ENCODE measurements at regions not wholly inside any gene's neighbourhood (a gene's known extent, or its start where the extent isn't known, plus 50 kb on each side); places are given as distances from the start of the nearest gene placed in this dataset.
"Not testable (repeated sequence)": the region's sequence is repeated elsewhere in the genome, so short reads cannot be mapped to it uniquely, and the experiment has no call there.

GRCh38 chr12:17076811-17077210, 470.8 kb upstream of the LMO3 start:
- no peak for DNase-seq

- DNase-seq: no peak
Observed at GRCh38 chr12:17076028-17076744, 470.2 kb upstream of the LMO3 start.

DNA sequence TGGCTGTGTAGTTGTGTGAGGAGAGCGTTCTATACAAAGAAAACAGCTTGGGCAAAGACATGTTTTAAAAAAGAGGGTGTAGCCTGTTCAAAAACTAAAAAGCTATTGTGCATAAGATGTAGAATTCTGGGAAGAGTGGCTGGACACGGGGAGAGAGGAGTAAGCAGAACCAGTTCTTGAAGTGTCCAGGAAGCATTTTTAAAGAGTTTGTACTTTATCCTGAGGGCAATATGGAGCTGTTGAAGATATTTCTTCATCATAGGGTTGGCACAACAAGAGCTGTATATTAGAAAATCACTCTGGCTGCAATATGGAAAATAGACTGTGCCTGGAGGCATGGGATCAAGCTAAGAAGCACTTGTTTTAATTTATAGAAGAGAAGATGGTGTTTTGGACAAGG, 458.9 kb upstream of the LMO3 start:
- no peak for DNase-seq

DNA sequence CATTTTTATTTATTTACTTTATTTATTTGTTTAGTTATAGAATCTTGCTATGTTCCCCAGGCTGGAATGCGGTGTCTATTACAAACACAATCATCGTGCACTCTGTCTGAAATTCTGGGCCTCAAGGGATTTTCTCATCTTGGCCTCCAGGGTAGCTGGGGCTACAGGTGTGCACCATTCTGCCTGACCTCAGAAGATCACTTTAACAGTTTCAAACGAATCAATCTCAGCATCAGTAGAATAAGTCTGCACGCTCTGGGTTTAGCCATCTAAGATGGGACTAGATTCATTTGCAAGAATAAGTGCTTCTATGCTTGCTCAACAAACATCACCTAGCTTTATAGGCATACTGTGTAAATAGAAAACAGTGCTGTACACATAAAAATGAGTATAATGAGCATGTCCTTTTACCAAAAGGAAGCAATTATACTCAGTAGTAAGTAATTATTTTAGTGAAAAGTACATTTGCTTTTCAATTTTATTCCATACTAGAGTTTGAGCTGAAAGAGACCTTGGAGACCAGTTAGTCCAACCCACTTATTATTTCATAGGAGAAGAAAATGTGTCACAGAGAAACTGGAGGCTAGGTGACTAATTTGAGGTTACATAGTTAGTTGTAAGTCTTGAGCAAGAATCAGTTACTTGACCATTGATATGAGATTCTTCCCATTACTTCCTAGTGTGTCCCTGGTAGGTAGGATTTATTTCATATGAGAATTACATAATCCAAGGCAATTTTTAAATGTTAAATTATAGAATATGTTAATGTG, 456.5 kb upstream of the LMO3 start:
- DNase-seq: no peak

- DNase-seq: no peak
Observed at GRCh38 chr12:17060260-17060659, 454.3 kb upstream of the LMO3 start.

GRCh38 chr12:17056546-17056945, 450.6 kb upstream of the LMO3 start:
- DNase-seq: no peak

DNA sequence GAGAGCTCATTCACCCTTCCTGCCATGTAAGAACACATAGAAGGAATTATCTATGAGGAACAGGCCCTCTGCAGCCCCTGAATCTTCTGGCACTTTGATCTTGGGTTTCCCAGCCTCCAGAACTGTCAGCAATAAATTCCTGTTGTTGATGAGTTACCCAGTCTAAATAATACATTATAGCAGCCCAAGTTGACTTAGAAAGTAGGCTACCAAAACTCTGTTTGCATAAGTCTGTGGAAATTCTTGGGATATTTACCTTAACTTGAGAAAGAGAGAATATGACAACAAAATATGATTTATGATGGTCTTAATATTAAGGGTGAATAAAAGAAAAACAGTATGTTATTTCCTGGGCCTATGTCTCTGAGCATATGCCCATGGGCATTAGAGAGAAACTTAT, 433.0 kb upstream of the LMO3 start:
- no peak for DNase-seq

DNA sequence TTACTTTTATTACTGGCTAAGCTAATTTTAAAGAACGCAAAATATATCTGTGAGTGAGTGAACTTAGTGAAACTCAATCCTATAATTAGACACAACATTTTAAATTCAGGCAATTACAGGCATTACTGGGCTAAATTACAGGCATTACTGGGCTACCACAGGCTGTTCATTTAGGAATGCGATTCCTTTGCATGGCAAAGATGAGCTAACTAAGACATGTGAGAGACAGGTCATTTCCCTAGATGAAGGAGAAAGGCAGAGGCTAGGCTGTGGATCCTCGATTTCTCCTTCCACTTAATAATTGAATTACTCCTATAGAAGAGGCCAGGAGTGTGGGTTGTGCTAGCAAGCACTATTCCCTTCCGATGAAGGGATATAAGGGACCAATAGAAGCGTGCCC, 429.4 kb upstream of the LMO3 start:
- DNase-seq: no peak

- no peak for DNase-seq
Observed at GRCh38 chr12:17030338-17030737, 424.4 kb upstream of the LMO3 start.

DNA sequence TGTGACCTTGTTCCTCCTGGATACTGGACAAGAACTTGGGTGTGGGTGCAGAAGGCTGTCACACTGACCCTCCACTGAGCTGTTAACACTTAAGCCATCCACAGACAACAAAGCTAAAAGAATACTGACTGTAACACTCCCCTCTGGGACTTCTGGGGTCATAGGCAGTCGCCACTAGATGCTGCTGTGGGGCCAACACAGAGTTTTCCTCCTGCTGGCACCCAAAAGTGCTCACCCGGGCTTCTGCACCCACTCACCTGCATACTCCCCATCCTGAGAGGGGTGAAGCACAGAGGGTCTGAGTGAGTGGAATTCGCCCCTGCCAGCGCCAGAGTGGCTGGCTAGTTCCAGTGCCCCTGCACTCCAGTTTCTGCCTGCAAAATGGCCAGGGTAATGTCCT, 422.4 kb upstream of the LMO3 start:
- no peak for DNase-seq

DNA sequence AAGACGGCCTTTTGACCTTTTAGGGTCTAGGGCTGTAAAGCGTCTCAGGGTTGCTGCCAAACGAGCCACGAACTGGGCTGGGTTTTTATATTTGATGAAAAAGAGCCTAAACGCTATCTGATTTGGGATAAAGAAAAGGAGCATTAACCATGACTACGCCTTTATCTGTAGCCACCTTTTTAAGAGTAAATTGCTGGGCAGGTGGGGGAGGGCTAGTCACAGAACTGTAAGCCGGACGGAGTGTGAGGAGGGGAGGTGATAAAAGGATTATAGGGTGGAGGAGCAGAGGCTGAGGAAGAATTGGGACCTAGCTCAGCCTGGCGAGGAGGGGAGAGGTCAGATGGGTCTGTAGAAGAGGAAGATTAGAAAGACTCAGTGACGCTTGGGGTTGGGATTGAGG, 419.5 kb upstream of the LMO3 start:
- DNase-seq: not testable (repeated sequence)

- no peak for DNase-seq
Observed at GRCh38 chr12:17020765-17021164, 414.8 kb upstream of the LMO3 start.

DNA sequence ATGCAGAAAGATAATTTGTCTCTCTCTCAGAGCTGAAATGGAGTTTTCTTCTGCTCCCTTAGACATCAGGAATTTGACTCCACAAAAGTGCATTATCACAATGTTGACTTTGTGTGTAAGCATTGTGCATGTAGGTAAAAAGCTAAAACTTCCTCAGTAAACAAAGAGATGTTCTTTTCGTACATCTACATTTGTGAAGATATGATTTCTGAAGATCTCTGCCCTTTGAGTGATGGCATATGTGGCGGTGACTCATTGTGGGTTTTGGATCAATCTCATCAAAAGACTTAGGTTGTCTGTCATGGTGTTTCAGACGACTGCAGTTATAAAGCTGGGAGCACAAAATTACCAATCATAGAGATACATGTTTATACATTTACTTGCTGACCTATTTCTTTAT, 411.4 kb upstream of the LMO3 start:
- DNase-seq: no peak

- DNase-seq: no peak
Observed at GRCh38 chr12:17016116-17016864, 410.3 kb upstream of the LMO3 start.

DNA sequence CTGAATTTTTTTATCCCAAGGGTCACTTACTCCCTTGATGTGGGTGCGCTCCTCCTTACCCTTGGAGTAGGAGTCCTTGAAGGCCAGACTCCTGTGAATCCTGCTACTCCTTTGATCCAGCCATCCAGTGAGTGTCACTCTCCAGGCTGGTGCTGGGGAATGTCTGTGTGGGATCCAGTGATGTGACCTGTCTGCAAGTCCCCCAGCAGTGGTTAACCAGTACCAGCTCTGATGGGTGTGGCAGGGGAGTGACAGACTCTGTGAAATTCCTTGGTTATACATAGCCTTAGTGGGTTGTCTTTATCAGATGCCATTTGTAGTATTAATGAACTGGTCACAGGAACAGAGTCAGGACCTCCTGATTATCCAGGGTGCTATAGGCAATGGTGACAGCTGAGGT, 409.5 kb upstream of the LMO3 start:
- no peak for DNase-seq

DNA sequence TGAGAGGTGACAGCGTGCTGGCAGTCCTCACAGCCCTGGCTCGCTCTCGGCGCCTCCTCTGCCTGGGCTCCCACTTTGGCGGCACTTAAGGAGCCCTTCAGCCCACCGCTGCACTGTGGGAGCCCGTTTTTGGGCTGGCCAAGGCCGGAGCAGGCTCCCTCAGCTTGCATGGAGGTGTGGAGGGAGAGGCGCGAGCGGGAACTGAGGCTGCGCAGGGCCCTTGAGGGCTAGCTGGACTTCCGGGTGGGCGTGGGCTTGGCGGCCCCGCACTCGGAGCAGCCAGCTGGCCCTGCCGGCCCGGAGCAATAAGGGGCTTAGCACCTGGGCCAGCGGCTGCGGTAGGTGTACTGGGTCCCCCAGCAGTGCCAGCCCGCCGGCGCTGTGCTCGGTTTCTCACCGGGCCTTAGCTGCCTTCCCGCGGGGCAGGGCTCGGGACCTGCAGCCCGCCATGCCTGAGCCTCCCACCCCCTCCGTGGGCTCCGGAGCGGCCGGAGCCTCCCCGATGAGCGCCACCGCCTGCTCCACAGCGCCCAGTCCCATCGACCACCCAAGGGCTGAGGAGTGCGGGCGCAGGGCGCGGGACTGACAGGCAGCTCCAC, 401.6 kb upstream of the LMO3 start:
- not testable (repeated sequence) for DNase-seq

GRCh38 chr12:16998538-16998937, 392.6 kb upstream of the LMO3 start:
- not testable (repeated sequence) for DNase-seq

DNA sequence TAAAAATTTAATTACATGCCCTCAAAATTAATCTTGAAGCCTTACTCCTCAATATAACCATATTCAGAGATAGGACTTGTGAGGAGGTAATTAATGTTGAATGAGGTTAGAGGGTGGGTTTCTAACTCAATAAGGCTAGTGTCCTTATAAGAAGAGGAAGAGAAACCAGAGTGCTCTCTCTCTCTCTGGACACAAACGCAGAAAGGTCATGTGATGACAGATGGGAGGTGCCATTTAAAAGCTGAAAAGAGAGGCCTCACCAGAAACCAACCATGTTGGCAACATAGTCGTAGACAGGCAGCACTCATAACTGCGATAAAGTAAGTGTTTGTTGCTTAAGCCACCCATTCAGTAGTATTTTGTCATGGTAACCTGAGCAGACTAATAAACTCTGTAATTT, 378.5 kb upstream of the LMO3 start:
- DNase-seq: no peak

GRCh38 chr12:16972923-16973770, 367.2 kb upstream of the LMO3 start:
- no peak for DNase-seq

DNA sequence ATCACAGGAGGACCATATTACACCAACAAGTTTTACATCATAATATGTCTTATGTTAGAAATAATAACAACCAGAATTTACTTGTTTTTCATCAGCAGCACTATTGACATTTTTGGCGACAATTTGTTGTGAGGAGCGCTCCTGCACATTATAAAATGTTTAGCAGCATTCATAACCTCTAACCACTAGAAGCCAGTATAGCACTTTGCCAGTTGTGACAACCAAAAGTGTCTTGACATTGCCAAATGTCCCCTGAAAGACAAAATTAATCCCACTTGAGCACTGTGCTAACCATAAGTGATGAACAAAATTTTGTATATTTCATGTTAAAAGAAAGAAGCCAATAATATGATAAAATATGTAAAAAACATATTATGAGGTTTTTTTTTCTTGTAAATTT, 356.9 kb upstream of the LMO3 start:
- DNase-seq: no peak

GRCh38 chr12:16955083-16955657, 349.2 kb upstream of the LMO3 start:
- no peak for DNase-seq
